ENCODE measurements at regions not wholly inside any gene's neighbourhood (a gene's known extent, or its start where the extent isn't known, plus 50 kb on each side); places are given as distances from the start of the nearest gene placed in this dataset.

GRCh38 chr2:118689456-118689855 is 158.0 kb downstream of the EN1 start:
- no peak for TF ChIP-seq CTCF (IDR thresholded peaks at IDR 0.05)
- TF ChIP-seq POLR2A (IDR thresholded peaks at IDR 0.05): no peak

Measured in adrenal gland (tissue), 5 donors.